Activated CD8-positive, alpha-beta memory T cell treated with anti-CD3 and anti-CD28 coated beads for 48 hours (primary cell): ENCODE measurements at regions not wholly inside any gene's neighbourhood (a gene's known extent, or its start where the extent isn't known, plus 50 kb on each side); places are given as distances from the start of the nearest gene placed in this dataset.
"Not testable (repeated sequence)": the region's sequence is repeated elsewhere in the genome, so short reads cannot be mapped to it uniquely, and the experiment has no call there.

ENCODE experiments used
- DNase-seq, 3 experiments: peaks; one replicate each; pipeline ENCODE4 v3.0.0-alpha.2; 2020; ENCODE audit warnings: low read depth in 2 of 3, low spot score in 2 of 3

DNA sequence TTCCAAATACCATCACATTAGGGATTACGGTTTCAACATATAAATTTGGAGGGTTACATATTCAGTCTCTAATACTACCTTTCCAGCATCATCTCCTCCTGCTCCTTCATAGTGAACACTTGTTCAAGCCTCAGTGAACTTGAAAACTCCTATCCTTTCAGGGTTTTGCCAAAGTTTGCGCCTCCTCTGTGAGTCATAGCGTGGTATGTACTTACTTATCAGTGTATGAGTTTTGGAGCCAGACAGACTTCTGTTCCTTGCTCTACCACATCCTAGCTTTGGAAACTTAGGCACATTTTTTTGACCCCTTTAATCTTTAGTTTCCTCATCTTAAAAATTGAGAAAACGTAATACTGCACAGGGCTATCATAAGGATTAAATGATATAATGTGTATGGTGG, 160.1 kb upstream of the ZC3H12C start:
- DNase-seq = no peak

DNA sequence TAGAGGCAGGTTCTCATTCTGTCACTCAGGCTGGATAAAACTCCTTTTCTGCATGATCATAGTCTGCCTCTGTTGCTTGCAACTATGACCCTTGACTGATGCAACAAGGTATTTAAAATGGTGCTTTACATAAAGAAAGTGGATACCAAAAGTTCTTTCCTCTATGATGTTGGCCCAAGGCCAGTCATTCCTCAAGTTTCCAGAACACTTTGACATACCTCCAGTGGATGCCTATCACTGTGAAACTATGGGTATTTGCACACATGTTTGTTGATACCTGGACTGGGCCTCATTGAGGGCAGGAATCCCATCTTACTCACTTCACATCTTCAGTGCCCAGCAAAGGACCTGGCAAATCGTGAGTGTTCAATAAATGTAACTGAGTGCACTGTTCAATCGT, 159.0 kb upstream of the ZC3H12C start:
- no peak for DNase-seq

GRCh38 chr11:109936661-109937180, 156.5 kb upstream of the ZC3H12C start:
- no peak for DNase-seq

- DNase-seq = no peak
Observed at GRCh38 chr11:109937968-109938367, 155.2 kb upstream of the ZC3H12C start.

DNA sequence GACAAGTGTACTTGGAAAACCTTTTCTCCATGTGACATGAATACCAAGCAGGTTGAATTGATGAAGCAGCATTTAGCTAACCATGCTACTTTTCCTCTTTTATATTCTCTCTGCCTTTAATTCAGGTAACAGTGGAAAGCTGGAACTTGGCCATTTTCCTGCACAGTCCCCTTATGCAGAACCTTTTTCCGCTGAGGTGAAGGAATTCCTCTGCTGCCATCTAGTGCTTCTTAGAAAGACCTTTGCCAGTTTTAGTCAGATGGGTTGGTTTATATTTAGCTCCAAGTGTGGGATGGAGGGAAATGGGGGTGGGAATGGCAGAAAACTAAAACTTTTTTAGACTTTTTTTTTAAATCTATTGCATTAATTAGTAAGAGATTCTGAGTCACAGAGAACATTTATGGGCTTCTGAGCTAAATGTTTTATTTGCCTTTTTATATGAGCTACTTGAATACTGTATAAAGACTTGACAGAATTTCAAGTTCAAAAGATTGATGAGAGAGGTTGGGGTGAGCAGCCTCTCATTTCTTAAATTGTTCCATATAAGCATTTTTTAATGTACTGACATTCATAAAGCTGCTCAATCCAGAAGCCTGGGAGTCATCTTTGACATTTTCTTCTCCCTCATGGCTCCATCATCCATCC, 153.9 kb upstream of the ZC3H12C start:
- DNase-seq = no peak

- DNase-seq = no peak
Observed at GRCh38 chr11:109940816-109941215, 152.4 kb upstream of the ZC3H12C start.

DNA sequence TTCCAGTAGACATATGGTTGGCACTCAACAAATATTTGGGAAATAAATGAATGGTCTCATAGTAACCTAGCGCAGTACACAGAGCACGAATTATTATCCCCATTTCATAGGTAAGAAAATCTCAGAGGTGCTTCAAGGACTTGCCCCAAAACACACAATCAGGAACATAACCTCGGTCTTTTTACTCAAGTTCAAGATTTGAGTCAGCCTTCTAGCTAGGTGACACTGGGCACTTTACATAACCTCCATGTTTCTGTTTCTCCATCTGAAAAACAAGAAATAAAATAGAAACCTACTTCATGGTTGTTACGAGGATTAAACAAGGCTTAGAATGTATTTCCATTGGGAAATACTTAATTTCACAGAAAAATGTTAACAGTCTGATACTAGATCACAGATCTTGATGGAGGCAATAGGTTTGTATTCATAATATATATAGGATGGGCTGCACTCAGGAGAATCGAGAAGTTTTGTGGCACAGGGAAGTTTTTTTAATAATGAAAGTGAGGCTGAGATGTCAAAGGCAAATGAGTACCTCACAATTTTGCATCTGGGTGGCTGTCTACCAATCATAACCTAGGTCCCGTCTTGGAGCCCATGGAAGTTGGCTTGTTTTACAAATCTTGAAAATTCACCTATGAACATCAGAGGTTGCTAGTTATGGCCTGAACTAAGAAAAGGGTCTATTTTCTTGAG, 147.4 kb upstream of the ZC3H12C start:
- DNase-seq = no peak

DNA sequence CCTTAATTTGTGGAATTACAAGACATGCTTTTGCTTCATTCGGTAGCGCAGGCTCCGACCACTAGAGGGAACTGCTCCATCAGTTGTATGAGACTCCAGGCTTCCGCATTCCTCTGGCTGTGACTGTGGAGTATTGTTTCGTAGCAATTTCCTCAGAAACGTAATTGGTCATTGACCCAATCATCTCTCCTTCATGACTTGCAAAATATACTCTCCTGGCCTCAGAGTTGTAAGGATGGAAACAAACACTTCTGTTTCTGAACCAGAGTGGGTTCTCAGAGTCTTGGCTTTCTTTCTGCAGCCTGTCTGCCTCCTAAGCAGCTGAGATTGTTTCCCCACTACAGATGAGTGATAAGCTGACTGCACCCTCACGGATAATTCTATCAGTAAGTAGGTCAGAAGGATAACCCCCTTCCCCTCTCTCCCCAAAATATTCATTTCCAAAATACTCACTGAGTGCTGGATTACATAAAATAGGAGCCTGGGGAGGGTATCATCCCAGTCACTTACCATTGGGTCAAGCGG, 146.8 kb upstream of the ZC3H12C start:
- DNase-seq = peak; percentile 11 to 26 (median 24)

GRCh38 chr11:109954534-109954933, 138.7 kb upstream of the ZC3H12C start:
- no peak for DNase-seq

GRCh38 chr11:109956124-109956793, 136.9 kb upstream of the ZC3H12C start:
- DNase-seq = no peak

DNA sequence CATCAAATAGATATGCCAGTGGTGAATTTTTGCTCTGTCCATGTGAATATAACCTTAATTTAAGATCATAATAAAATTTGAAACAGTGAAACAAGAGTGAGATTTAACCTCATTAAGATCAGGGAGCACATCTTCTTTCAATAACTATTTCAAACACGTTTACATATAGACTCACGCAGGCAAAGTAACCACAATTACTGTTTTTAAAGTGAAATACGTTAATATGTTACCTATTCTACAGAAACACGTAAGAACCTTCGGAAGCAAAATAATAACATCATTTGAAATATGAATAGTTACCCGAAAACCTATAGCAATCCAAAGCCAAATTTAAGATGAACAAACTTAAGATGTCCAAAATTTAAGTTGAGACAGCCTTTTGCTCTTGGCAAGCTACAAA, 136.2 kb upstream of the ZC3H12C start:
- DNase-seq = no peak

GRCh38 chr11:109957601-109958000, 135.6 kb upstream of the ZC3H12C start:
- DNase-seq = no peak

DNA sequence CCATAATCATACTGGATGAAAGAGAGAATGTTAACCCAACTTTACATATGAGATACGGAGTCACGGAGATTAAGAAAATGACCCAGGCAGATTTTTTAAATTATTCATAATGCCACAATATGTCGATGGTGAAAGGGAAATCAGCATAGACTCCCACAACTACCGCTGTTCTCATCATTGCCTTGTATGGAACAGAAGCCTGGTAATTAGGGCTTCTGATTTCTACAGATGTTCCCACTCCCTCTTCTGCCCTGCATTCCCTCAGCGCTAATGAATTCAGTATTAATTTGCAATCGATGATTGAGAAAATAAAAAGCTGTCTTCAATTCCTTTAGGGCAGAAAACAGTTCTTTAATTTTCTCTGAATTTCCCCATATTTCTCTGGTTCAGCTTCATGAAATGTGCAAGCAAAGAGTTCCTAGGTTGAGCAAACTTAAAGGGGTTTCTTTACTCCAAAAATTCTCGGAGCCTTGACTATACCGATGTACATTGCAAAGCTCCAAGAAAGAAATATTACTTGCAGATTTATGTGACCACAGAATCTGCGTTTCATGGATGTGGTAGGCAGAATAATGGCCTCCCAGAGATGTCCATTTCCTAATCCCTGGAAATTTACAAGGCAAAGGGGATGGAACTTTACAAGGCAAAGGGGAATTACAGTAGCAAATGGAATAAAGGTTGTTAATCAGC, 134.9 kb upstream of the ZC3H12C start:
- DNase-seq = no peak

DNA sequence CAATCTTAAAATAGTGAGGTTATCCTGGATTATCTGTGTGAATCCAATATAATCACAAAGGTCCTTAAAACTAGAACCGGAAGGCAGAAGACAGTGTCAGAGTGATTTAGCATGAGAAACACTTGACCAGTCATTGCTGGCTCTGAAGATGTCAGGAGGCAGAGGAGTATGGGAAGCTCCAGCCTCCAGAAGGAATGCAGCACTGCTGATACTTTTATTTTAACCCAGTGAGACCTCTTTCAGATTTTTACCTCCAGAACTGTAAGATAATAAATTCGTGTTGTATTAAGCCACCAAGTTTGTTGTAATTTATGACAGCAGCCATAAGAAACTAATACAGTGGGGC, 134.4 kb upstream of the ZC3H12C start:
- DNase-seq = no peak

GRCh38 chr11:109960831-109961230, 132.4 kb upstream of the ZC3H12C start:
- DNase-seq = no peak

GRCh38 chr11:109961261-109961660, 131.9 kb upstream of the ZC3H12C start:
- no peak for DNase-seq

GRCh38 chr11:109963101-109963500, 130.1 kb upstream of the ZC3H12C start:
- DNase-seq = no peak

GRCh38 chr11:109964487-109964886, 128.7 kb upstream of the ZC3H12C start:
- DNase-seq = no peak

GRCh38 chr11:109965445-109965844, 127.7 kb upstream of the ZC3H12C start:
- not testable (repeated sequence) for DNase-seq

- not testable (repeated sequence) for DNase-seq
Observed at GRCh38 chr11:109965926-109966325, 127.3 kb upstream of the ZC3H12C start.

DNA sequence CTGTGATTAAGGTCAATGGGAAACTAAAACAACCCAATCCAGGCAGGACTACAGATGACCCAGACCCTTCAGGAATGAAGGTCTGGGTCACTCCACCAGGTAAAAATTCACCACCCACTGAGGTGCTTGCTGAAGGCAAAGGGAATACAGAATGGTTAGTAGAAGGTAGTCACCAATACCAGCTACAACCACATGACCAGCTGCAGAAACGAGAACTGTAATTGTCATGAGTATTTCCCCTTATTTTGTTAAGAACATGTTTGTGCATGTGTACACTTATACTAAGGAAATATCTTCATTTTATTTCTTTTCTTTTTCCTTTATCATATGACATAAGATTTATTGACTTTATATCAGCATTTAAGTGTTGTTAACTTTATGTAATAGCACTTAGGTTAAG, 126.1 kb upstream of the ZC3H12C start:
- not testable (repeated sequence) for DNase-seq
